Body of pancreas (tissue), 4 donors: ENCODE measurements at regions not wholly inside any gene's neighbourhood (a gene's known extent, or its start where the extent isn't known, plus 50 kb on each side); places are given as distances from the start of the nearest gene placed in this dataset.

Experiments
- POLR2A ChIP-seq, 3 donors: fragments of 450-650 bp; IDR thresholded peaks; one replicate each; pipeline ENCODE4 v1.6.1; 2016; ENCODE audit warnings: antibody characterized with exemption in 3 of 3, mild to moderate bottlenecking in 2 of 3
- TF ChIP-seq, protein P1 (sequence below), 7 experiments: fragments of 450-650 bp in 4 of 7; fragments of 200-600 bp in 3 of 7; sonication (generic) in 3 of 7; IDR thresholded peaks; one replicate each; pipeline ENCODE4 v1.5.1; 2016 to 2019; ENCODE audit warnings: antibody characterized with exemption in 7 of 7

GRCh38 chr2:234747833-234748559 is 203.8 kb upstream of the SH3BP4 start:
- TF ChIP-seq, protein P1, sequence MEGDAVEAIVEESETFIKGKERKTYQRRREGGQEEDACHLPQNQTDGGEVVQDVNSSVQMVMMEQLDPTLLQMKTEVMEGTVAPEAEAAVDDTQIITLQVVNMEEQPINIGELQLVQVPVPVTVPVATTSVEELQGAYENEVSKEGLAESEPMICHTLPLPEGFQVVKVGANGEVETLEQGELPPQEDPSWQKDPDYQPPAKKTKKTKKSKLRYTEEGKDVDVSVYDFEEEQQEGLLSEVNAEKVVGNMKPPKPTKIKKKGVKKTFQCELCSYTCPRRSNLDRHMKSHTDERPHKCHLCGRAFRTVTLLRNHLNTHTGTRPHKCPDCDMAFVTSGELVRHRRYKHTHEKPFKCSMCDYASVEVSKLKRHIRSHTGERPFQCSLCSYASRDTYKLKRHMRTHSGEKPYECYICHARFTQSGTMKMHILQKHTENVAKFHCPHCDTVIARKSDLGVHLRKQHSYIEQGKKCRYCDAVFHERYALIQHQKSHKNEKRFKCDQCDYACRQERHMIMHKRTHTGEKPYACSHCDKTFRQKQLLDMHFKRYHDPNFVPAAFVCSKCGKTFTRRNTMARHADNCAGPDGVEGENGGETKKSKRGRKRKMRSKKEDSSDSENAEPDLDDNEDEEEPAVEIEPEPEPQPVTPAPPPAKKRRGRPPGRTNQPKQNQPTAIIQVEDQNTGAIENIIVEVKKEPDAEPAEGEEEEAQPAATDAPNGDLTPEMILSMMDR (IDR thresholded peaks at IDR 0.05): no peak
- TF ChIP-seq POLR2A (IDR thresholded peaks at IDR 0.05): no peak
